SU-DHL-6 (cell line): ENCODE measurements at regions not wholly inside any gene's neighbourhood (a gene's known extent, or its start where the extent isn't known, plus 50 kb on each side); places are given as distances from the start of the nearest gene placed in this dataset.

Experiments
- H2AFZ ChIP-seq: fragments of 200-600 bp; sonication (generic); 2 replicates; pipeline ENCODE4 v1.6.1; 2014; ENCODE audit warnings: low read depth, mild to moderate bottlenecking, moderate library complexity, mixed read lengths, antibody characterized with exemption, low read length; ENCODE audit not compliant: severe bottlenecking
- H3F3A ChIP-seq: fragments of 200-600 bp; shearing (Covaris generic); 2 replicates; pipeline ENCODE4 v1.6.0; 2016; ENCODE audit warnings: antibody characterized with exemption, mild to moderate bottlenecking; ENCODE audit not compliant: insufficient read depth
- H3K27ac ChIP-seq: fragments of 200-600 bp; sonication (generic); 2 replicates; pipeline ENCODE4 v1.5.1; 2016; ENCODE audit warnings: low read depth, mild to moderate bottlenecking, low read length, moderate library complexity, mixed read lengths
- H3K27me3 ChIP-seq: fragments of 200-600 bp; sonication (generic), shearing (Covaris generic); 2 replicates; pipeline ENCODE4 v1.6.0; 2014; ENCODE audit warnings: mild to moderate bottlenecking, low read length
- H3K36me3 ChIP-seq: fragments of 200-600 bp; sonication (generic); 2 replicates; pipeline ENCODE4 v1.6.1; 2014; ENCODE audit warnings: mild to moderate bottlenecking, low read length, mixed read lengths
- H3K4me2 ChIP-seq: fragments of 300-600, 200-600 bp; shearing (Covaris generic), sonication (generic); 2 replicates; pipeline ENCODE4 v1.6.0; 2014; ENCODE audit warnings: low read length, low read depth, mild to moderate bottlenecking; ENCODE audit not compliant: poor library complexity, severe bottlenecking
- H3K4me3 ChIP-seq: fragments of 200-600 bp; sonication (generic); 2 replicates; pipeline ENCODE4 v1.5.1; 2014; ENCODE audit warnings: antibody characterized with exemption, low read length, mild to moderate bottlenecking, mixed read lengths; ENCODE audit not compliant: insufficient read depth, poor library complexity, severe bottlenecking
- H3K79me2 ChIP-seq: fragments of 200-600 bp; sonication (generic); 2 replicates; pipeline ENCODE4 v1.6.1; 2014; ENCODE audit warnings: mild to moderate bottlenecking, low read length, moderate library complexity; ENCODE audit not compliant: insufficient read depth
- H3K9ac ChIP-seq: fragments of 200-600 bp; sonication (generic); 2 replicates; pipeline ENCODE4 v1.7.0; 2014; ENCODE audit warnings: mild to moderate bottlenecking, low read length
- H3K9me2 ChIP-seq: fragments of 200-600 bp; sonication (generic); replicated peaks from 2 replicates; pipeline ENCODE4 v1.6.1; 2014; ENCODE audit warnings: low read length; ENCODE audit not compliant: insufficient read depth
- H3K9me3 ChIP-seq: fragments of 200-600 bp; sonication (generic); 2 replicates; pipeline ENCODE4 v1.6.1; 2014; ENCODE audit warnings: low read length, mixed read lengths; ENCODE audit not compliant: insufficient read depth
- H4K20me1 ChIP-seq: fragments of 200-600 bp; sonication (generic); 2 replicates; pipeline ENCODE4 v1.6.1; 2014; ENCODE audit warnings: low read depth, mild to moderate bottlenecking, antibody characterized with exemption, low read length, moderate library complexity, mixed read lengths
- CTCF ChIP-seq: fragments of 200-600 bp; sonication (generic); IDR thresholded peaks from one replicate; pipeline ENCODE4 v1.5.1; 2017; ENCODE audit warnings: antibody characterized with exemption, mild to moderate bottlenecking, low read length, moderate library complexity; ENCODE audit not compliant: insufficient read depth, poor library complexity, severe bottlenecking
- EZH2phosphoT487 ChIP-seq: fragments of 200-600 bp; sonication (generic), shearing (Covaris generic); conservative IDR thresholded peaks from 2 replicates; pipeline ENCODE4 v1.6.1; 2018; ENCODE audit warnings: mild to moderate bottlenecking, antibody characterized with exemption, low read length, moderate library complexity, mixed read lengths

DNA sequence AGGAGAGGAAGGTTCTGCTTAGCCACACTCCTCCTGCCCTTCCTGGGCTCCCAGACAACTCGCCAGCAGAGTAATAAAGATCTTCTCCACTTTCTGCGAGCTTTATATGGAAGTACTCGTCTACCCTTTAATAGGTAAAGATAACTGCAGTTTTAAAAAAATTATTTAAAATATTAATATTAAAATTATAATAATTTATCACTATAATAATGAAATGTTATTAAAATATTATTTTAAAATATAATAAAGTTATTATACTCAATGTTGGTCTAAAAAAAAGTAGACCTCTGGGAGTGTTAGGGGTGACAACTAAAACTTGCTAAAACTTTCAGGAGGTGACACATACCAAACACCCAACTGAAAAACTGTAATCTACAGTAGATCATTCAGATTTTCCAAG is 81.5 kb downstream of the RBM43 start:
- no peaks in the 10 kb centered on the region for H3K9me3 ChIP-seq
- no peaks in the 10 kb centered on the region for H4K20me1 ChIP-seq
- H3F3A ChIP-seq: no peaks in the 10 kb centered on the region
- no peak overlapping the region for H3K4me2 ChIP-seq
- no peak overlapping the region for H3K4me3 ChIP-seq
- H2AFZ ChIP-seq: no peak overlapping the region
- no peaks in the 10 kb centered on the region for H3K27me3 ChIP-seq
- H3K27ac ChIP-seq: no peak overlapping the region
- H3K36me3 ChIP-seq: no peaks in the 10 kb centered on the region
- no peaks in the 10 kb centered on the region for H3K9me2 ChIP-seq
- H3K79me2 ChIP-seq: no peaks in the 10 kb centered on the region
- H3K9ac ChIP-seq: no peak overlapping the region
- TF ChIP-seq EZH2phosphoT487 (no peak), CTCF (no peak)

DNA sequence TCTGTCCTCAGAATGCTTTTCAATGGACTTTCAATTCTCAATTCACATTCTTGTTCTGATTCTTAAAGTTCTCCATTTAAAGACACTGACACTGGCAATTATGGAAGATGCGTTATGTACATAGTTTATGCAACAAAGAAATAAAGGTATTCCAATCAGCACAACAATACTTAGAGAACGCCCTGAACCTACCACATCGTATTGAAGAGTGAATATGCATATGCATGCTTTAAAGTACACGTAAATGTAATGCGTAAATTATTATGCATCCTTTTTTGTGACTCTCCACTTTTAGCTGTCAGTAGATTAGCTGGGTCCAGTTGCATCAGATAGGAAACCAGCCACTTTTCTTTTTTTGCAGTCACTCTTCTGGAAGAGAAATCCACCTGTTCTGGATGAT is 83.5 kb downstream of the RBM43 start:
- no peaks in the 10 kb centered on the region for H3K36me3 ChIP-seq
- no peaks in the 10 kb centered on the region for H3K27me3 ChIP-seq
- no peak overlapping the region for H3K27ac ChIP-seq
- no peaks in the 10 kb centered on the region for H3K9me2 ChIP-seq
- H3K4me3 ChIP-seq: no peak overlapping the region
- no peaks in the 10 kb centered on the region for H3K9me3 ChIP-seq
- TF ChIP-seq CTCF (no peak), EZH2phosphoT487 (no peak)
- no peak overlapping the region for H2AFZ ChIP-seq
- no peaks in the 10 kb centered on the region for H3K79me2 ChIP-seq
- no peak overlapping the region for H3K9ac ChIP-seq
- H3K4me2 ChIP-seq: no peak overlapping the region
- H3F3A ChIP-seq: no peaks in the 10 kb centered on the region
- no peaks in the 10 kb centered on the region for H4K20me1 ChIP-seq

DNA sequence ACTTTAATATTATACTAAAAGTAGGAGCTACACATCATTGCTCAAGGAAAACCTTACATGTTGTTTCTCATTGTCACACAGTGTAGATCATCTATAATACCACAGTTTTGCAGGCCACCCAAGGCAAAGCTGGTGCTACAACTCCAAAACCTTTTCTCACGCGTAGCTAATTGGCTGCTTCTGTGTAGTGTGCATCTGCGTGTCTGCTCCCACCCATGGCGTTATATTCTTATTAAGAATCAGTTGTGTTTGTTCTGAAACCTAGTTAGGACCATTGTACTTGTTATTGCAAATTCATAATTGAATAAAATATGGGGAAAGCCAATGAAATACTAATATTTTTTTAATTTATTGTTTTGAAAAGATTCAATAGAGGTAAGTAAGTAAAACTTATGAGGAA is 83.9 kb downstream of the RBM43 start:
- Histone ChIP-seq H4K20me1 (no peaks in the 10 kb centered on the region), H3K9me2 (no peaks in the 10 kb centered on the region), H3K27me3 (no peaks in the 10 kb centered on the region), H2AFZ (no peak overlapping the region), H3K4me3 (no peak overlapping the region), H3K27ac (no peak overlapping the region), H3K9ac (no peak overlapping the region), H3F3A (no peaks in the 10 kb centered on the region), H3K4me2 (no peak overlapping the region), H3K36me3 (no peaks in the 10 kb centered on the region), H3K79me2 (no peaks in the 10 kb centered on the region), H3K9me3 (no peaks in the 10 kb centered on the region)
- TF ChIP-seq CTCF (no peak), EZH2phosphoT487 (no peak)

DNA sequence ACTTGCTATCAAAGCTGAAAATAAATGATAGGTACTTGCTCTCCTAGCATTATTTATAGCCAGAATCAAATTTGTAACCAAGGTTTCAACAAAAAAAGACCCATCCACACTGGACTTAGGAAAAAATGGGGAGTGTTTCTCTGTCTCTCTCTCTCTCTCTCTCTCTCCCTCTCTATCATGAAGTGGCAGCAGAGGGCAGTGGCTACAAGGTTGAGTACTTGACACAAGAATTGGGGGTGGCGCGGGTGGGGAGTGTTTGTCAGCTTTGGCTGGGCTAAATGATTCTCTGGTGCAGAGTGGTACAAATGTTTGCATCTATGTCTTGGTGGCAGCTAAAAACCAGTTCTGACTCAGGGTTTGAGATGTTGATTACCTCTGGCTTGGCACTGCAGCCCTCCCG is 85.0 kb downstream of the RBM43 start:
- no peaks in the 10 kb centered on the region for H3K9me2 ChIP-seq
- no peak overlapping the region for H3K27ac ChIP-seq
- no peaks in the 10 kb centered on the region for H4K20me1 ChIP-seq
- no peaks in the 10 kb centered on the region for H3K79me2 ChIP-seq
- no peak overlapping the region for H3K4me2 ChIP-seq
- H3K9me3 ChIP-seq: no peaks in the 10 kb centered on the region
- no peak overlapping the region for H2AFZ ChIP-seq
- TF ChIP-seq EZH2phosphoT487 (no peak), CTCF (no peak)
- H3F3A ChIP-seq: no peaks in the 10 kb centered on the region
- H3K4me3 ChIP-seq: no peak overlapping the region
- no peaks in the 10 kb centered on the region for H3K27me3 ChIP-seq
- H3K9ac ChIP-seq: no peak overlapping the region
- no peaks in the 10 kb centered on the region for H3K36me3 ChIP-seq
